ENCODE measurements at regions not wholly inside any gene's neighbourhood (a gene's known extent, or its start where the extent isn't known, plus 50 kb on each side); places are given as distances from the start of the nearest gene placed in this dataset.

GRCh38 chr20:11368965-11369711, 548.6 kb upstream of the BTBD3 start:
- TF ChIP-seq CTCF (conservative IDR thresholded peaks at IDR 0.05; ENCODE audit: low read length) = no peak
- TF ChIP-seq EZH2phosphoT487 (IDR thresholded peaks at IDR 0.05; ENCODE audit: borderline replicate concordance, low read depth, low read length) = no peak
